NB4 (cell line): ENCODE measurements at regions not wholly inside any gene's neighbourhood (a gene's known extent, or its start where the extent isn't known, plus 50 kb on each side); places are given as distances from the start of the nearest gene placed in this dataset.

ENCODE experiments used
- DNase-seq: peaks from one replicate; pipeline ENCODE4 v3.0.0; 2010; ENCODE audit warnings: low read depth
- H3K4me3 ChIP-seq: one replicate; pipeline ENCODE4 v1.5.1; 2011; ENCODE audit warnings: mild to moderate bottlenecking, low read depth, low read length, moderate library complexity
- MYC ChIP-seq: IDR thresholded peaks from 2 replicates; pipeline ENCODE4 v1.6.1; 2011; ENCODE audit warnings: low read depth, low read length
- POLR2A ChIP-seq: IDR thresholded peaks from 2 replicates; pipeline ENCODE4 v1.6.1; 2011; ENCODE audit warnings: mild to moderate bottlenecking; ENCODE audit not compliant: insufficient read length; ENCODE audit errors: extremely low read depth
- TF ChIP-seq, protein P1 (sequence below): IDR thresholded peaks from 2 replicates; pipeline ENCODE4 v1.6.1; 2011; ENCODE audit warnings: low read depth, low read length
- TF ChIP-seq, protein P2 (sequence below): IDR thresholded peaks from one replicate; pipeline ENCODE4 v1.5.1; 2012; ENCODE audit warnings: low read depth, low read length

DNA sequence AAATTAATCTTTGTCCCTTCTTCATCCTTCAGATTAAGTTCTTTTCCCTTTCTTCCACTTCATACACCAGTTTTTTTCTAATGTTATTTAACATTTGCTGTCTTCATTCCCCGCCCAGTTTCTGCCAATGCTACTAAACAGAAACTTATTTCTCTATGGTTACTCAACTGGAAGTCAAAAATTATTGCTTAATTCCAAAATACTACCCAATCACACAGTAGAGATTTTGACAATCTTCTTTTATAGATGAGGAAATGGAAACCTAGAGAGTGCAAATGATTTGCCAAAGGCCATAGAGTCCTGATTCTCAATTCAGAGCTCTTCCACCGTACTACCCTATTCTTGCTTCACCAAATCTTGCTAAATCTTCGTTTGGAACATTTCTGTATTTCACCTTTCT lies 58.1 kb upstream of the SH3GLB1 start:
- TF ChIP-seq POLR2A (no peak), MYC (no peak)
- TF ChIP-seq, protein P1, sequence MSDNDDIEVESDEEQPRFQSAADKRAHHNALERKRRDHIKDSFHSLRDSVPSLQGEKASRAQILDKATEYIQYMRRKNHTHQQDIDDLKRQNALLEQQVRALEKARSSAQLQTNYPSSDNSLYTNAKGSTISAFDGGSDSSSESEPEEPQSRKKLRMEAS, result no peak
- TF ChIP-seq, protein P2, sequence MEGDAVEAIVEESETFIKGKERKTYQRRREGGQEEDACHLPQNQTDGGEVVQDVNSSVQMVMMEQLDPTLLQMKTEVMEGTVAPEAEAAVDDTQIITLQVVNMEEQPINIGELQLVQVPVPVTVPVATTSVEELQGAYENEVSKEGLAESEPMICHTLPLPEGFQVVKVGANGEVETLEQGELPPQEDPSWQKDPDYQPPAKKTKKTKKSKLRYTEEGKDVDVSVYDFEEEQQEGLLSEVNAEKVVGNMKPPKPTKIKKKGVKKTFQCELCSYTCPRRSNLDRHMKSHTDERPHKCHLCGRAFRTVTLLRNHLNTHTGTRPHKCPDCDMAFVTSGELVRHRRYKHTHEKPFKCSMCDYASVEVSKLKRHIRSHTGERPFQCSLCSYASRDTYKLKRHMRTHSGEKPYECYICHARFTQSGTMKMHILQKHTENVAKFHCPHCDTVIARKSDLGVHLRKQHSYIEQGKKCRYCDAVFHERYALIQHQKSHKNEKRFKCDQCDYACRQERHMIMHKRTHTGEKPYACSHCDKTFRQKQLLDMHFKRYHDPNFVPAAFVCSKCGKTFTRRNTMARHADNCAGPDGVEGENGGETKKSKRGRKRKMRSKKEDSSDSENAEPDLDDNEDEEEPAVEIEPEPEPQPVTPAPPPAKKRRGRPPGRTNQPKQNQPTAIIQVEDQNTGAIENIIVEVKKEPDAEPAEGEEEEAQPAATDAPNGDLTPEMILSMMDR, result no peak
- no peak overlapping the region for H3K4me3 ChIP-seq
- no peak for DNase-seq

DNA sequence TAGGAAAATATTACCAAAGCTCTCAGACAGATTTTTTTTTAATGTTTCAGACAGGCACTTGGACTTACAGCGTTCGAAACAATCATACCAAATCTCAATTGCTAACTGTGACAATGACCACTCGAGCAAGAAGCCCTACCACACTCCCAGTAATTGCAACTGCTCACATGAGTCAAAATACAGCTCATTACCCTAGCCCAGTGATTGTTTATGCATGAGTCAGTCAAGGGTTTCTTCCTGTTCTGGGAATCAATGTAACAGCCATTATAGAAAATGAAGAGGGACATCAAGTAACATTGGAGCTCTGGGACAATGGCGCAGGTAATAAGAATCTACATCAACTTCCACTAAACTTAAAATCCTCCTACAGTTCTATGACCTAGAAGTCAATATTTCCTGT lies 56.1 kb upstream of the SH3GLB1 start:
- DNase-seq, result peak; percentile 7
- TF ChIP-seq, protein P1, result no peak
- TF ChIP-seq POLR2A (no peak), MYC (no peak)
- TF ChIP-seq, protein P2, result no peak
- H3K4me3 ChIP-seq, result no peak overlapping the region

DNA sequence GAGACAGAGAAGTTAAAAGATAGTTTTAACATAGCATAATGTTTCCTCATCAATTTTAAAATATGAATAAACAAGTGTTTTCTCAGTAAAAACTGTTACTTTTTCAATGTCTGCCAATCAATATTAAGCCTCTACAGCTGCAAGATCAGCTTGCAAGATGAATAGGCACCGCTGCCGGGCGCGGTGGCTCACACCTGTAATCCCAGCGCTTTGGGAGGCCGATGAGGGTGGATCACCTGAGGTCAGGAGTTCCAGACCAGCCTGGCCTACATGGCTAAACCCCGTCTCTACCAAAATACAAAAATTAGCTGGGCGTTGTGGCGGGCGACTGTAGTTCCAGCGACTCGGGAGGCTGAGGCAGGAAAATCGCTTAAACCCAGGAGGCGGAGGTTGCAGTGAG lies 54.8 kb upstream of the SH3GLB1 start:
- TF ChIP-seq MYC (no peak), POLR2A (no peak)
- TF ChIP-seq, protein P1, result no peak
- TF ChIP-seq, protein P2, result no peak
- DNase-seq, result no peak
- no peak overlapping the region for H3K4me3 ChIP-seq

DNA sequence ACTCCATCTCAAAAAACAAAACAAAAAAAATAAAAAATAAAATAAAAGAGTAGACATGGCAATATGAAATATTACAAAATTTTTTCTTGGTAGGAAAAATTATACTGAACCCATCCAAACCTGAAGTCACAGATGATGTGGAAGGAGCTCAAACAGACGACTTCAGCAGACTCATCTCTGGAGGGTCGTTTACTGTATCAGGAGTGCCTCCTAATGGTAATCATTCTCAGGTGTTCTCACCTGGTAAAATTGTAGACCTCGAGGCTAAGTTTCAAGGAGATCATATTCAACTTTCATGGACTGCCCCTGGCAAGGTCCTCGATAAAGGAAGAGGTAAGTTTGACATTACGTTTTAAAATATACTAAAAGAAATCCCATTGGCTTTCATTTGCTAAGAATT lies 54.3 kb upstream of the SH3GLB1 start:
- DNase-seq, result no peak
- TF ChIP-seq MYC, result no peak
- TF ChIP-seq POLR2A, result no peak
- TF ChIP-seq, protein P1, result no peak
- TF ChIP-seq, protein P2, result no peak
- H3K4me3 ChIP-seq, result no peak overlapping the region
